ENCODE measurements at regions not wholly inside any gene's neighbourhood (a gene's known extent, or its start where the extent isn't known, plus 50 kb on each side); places are given as distances from the start of the nearest gene placed in this dataset.
"Not testable (repeated sequence)": the region's sequence is repeated elsewhere in the genome, so short reads cannot be mapped to it uniquely, and the experiment has no call there.

DNA sequence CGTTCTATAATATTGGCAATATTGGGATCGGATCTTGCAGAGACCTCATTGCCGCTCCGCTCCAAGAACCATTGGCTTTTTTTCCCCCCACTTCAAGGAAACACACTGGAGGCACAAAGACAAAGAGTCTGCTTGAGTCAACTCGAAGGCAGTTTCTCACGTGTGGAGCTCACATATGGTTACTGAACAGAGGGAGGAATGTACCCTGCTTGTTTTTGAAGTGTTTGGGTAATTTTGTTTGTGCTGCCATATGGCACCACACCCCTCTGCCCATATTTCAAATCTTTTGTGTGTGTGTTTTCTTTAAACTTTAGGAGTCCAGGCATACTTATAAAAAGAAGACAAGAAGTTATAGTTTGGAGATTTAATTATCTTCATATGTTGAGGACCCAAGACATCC is 595.9 kb downstream of the DTWD2 start:
- DNase-seq (ENCODE audit: low spot score), result no peak
- Mint-ChIP-seq H3K36me3 (ENCODE audit: low read depth) (no peaks in the 10 kb centered on the region), H3K27ac (ENCODE audit: unreplicated experiment) (no peak overlapping the region), H3K4me1 (ENCODE audit: low read depth) (peaks cover 3% of the 10 kb centered on the region), H3K27me3 (ENCODE audit: low read depth) (no peaks in the 10 kb centered on the region), H3K9me3 (ENCODE audit: low read depth) (no peaks in the 10 kb centered on the region), H3K4me3 (ENCODE audit: unreplicated experiment) (no peak overlapping the region)
- TF ChIP-seq, protein P1, sequence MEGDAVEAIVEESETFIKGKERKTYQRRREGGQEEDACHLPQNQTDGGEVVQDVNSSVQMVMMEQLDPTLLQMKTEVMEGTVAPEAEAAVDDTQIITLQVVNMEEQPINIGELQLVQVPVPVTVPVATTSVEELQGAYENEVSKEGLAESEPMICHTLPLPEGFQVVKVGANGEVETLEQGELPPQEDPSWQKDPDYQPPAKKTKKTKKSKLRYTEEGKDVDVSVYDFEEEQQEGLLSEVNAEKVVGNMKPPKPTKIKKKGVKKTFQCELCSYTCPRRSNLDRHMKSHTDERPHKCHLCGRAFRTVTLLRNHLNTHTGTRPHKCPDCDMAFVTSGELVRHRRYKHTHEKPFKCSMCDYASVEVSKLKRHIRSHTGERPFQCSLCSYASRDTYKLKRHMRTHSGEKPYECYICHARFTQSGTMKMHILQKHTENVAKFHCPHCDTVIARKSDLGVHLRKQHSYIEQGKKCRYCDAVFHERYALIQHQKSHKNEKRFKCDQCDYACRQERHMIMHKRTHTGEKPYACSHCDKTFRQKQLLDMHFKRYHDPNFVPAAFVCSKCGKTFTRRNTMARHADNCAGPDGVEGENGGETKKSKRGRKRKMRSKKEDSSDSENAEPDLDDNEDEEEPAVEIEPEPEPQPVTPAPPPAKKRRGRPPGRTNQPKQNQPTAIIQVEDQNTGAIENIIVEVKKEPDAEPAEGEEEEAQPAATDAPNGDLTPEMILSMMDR (IDR thresholded peaks at IDR 0.05), result no peak

DNA sequence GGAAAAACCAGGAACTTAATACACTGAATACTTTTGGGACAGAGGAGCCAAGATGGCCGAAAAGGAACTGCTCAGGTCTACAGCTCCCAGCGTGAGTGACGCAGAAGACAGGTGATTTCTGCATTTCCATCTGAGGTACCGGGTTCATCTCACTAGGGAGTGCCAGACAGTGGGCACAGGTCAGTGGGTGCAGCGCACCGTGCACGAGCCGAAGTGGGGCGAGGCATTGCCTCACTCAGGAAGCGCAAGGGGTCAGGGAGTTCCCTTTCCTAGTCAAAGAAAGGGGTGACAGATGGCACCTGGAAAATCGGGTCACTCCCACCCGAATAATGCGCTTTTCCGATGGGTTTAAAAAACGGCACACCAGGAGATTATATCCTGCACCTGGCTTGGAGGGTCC is 605.4 kb downstream of the DTWD2 start:
- H3K4me3 Mint-ChIP-seq (ENCODE audit: unreplicated experiment); H3K27ac Mint-ChIP-seq (ENCODE audit: unreplicated experiment); H3K36me3 Mint-ChIP-seq (ENCODE audit: low read depth); H3K27me3 Mint-ChIP-seq (ENCODE audit: low read depth); DNase-seq (ENCODE audit: low spot score): not testable (repeated sequence)
- Mint-ChIP-seq H3K4me1 (ENCODE audit: low read depth) (peaks cover 23% of the 10 kb centered on the region), H3K9me3 (ENCODE audit: low read depth) (peaks cover 13% of the 10 kb centered on the region)

DNA sequence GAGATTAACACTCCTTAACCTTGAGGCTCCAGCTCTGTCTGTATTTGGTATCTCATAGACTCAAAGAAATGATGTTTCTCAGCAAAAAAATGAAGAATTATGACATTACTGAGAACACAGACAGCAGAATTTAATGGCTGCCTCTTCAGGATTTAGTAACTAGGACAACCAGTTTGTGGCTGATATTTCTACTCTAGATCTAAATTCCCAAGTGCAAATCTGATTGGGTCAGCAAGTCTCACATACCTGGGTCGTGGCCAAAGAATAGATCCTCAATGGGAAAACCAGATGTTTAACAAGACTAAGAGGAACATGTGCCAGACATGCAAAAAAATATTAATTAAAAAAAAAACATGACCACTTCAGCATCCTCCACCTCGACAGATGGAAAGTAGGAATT is 608.9 kb downstream of the DTWD2 start:
- Mint-ChIP-seq H3K27me3 (ENCODE audit: low read depth) (no peaks in the 10 kb centered on the region), H3K36me3 (ENCODE audit: low read depth) (peaks cover 3% of the 10 kb centered on the region), H3K4me1 (ENCODE audit: low read depth) (peaks cover 42% of the 10 kb centered on the region), H3K9me3 (ENCODE audit: low read depth) (peaks cover 5% of the 10 kb centered on the region), H3K4me3 (ENCODE audit: unreplicated experiment) (no peak overlapping the region), H3K27ac (ENCODE audit: unreplicated experiment) (peak overlapping the region; percentile 70)
- TF ChIP-seq, protein P1 (IDR thresholded peaks at IDR 0.05), result no peak
- no peak for DNase-seq (ENCODE audit: low spot score)

DNA sequence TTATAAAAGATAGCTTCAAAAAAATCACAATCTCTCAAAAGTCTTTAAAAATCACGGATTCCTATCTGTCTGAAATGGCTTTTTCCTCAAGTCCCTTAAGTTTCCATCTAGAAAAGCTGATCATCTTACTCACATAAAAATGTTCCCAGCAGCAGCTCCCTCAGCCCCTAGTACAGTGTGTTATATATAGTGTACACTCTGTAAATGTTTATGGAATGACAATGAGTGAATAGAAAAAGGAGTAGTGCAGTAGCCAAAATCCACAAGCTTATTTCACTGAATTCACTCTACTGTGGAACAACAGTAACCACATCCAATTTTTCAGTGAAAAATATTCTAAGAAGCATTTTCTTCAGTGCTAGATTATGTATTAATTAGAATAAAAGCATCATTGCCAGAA is 609.4 kb downstream of the DTWD2 start:
- no peak for DNase-seq (ENCODE audit: low spot score)
- no peak overlapping the region for H3K4me3 Mint-ChIP-seq (ENCODE audit: unreplicated experiment)
- peaks cover 2% of the 10 kb centered on the region for H3K9me3 Mint-ChIP-seq (ENCODE audit: low read depth)
- TF ChIP-seq, protein P1 (IDR thresholded peaks at IDR 0.05), result no peak
- H3K27ac Mint-ChIP-seq (ENCODE audit: unreplicated experiment), result peak overlapping the region; percentile 70
- peaks cover under 1% of the 10 kb centered on the region for H3K36me3 Mint-ChIP-seq (ENCODE audit: low read depth)
- H3K4me1 Mint-ChIP-seq (ENCODE audit: low read depth), result peaks cover 44% of the 10 kb centered on the region
- no peaks in the 10 kb centered on the region for H3K27me3 Mint-ChIP-seq (ENCODE audit: low read depth)

DNA sequence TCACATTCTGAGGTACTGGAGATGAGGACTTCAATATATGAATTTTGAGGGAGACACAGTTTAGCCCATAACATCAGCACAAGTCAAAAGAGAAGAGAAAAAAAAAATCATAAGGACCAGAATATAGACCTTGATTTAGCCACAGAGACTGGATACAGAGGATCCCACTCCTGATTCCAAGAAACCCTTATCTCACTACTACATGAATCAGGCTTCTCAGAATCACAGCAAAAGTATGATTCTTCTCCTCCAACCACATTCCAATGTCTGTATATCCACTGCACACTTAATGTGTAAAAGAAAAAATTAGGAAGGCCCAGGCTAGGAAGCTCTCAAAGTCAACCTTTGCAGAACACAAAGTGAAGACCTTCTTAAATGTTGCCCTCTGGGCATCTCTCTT is 610.9 kb downstream of the DTWD2 start:
- Mint-ChIP-seq H3K4me1 (ENCODE audit: low read depth) (peaks cover 47% of the 10 kb centered on the region), H3K4me3 (ENCODE audit: unreplicated experiment) (no peak overlapping the region), H3K9me3 (ENCODE audit: low read depth) (no peaks in the 10 kb centered on the region), H3K36me3 (ENCODE audit: low read depth) (no peaks in the 10 kb centered on the region), H3K27me3 (ENCODE audit: low read depth) (no peaks in the 10 kb centered on the region), H3K27ac (ENCODE audit: unreplicated experiment) (peak overlapping the region; percentile 32)
- TF ChIP-seq, protein P1 (IDR thresholded peaks at IDR 0.05), result no peak
- no peak for DNase-seq (ENCODE audit: low spot score)

DNA sequence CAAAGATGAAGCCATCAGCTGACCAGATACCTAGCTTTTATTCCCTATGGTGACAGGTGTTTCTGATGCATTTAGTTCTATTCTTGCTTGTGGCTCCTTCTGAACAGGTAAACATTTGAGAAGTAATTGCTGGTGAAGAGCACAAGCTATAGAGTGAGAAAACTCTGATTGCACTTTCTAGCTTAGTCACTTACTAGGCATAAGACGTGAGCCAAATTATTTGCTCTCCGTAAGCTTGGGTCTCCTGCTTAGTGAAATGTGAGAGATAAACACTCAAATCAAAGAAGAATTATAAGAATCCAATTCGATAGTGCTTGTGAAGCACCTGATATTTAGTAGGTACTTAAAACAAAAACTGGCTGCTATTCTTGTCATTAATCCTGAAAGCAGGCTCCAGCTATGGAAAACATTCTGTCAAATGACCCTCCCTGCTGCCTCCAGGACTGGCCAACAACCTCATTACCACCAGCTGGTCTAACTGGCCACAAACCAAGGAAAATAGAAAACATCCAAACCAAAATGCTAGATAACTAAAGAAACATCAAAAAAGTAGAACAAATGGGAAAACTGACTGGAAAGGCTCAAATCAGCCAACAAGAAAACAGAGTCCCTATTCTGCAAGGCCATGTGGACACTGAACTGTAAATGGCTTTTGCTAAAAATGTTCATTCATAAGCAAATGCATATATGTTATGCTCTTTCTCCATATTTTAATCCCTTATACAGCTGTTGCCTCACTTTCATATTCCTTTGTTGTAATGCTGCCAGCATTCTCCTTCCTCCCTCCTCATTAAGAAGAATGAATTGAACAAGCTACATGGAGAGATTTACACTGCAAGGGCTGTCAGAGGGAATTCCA is 616.1 kb downstream of the DTWD2 start:
- H3K27me3 Mint-ChIP-seq (ENCODE audit: low read depth), result no peaks in the 10 kb centered on the region
- H3K4me1 Mint-ChIP-seq (ENCODE audit: low read depth), result peaks cover 23% of the 10 kb centered on the region
- peak overlapping the region; percentile 52 for H3K27ac Mint-ChIP-seq (ENCODE audit: unreplicated experiment)
- H3K36me3 Mint-ChIP-seq (ENCODE audit: low read depth), result no peaks in the 10 kb centered on the region
- H3K9me3 Mint-ChIP-seq (ENCODE audit: low read depth), result no peaks in the 10 kb centered on the region
- H3K4me3 Mint-ChIP-seq (ENCODE audit: unreplicated experiment), result no peak overlapping the region
- TF ChIP-seq, protein P1 (IDR thresholded peaks at IDR 0.05), result no peak
- no peak for DNase-seq (ENCODE audit: low spot score)
